ENCODE measurements at regions not wholly inside any gene's neighbourhood (a gene's known extent, or its start where the extent isn't known, plus 50 kb on each side); places are given as distances from the start of the nearest gene placed in this dataset.

GRCh38 chr6:92072387-92072786, 1347.0 kb downstream of the EPHA7 start:
- no peak for DNase-seq

- no peak for DNase-seq
Observed at GRCh38 chr6:92069781-92070180, 1349.6 kb downstream of the EPHA7 start.

- DNase-seq: no peak
Observed at GRCh38 chr6:92052513-92052912, 1366.8 kb downstream of the EPHA7 start.

GRCh38 chr6:92050216-92050615, 1369.1 kb downstream of the EPHA7 start:
- no peak for DNase-seq

GRCh38 chr6:92047860-92048259, 1371.5 kb downstream of the EPHA7 start:
- DNase-seq: no peak

GRCh38 chr6:92047152-92047850, 1372.1 kb downstream of the EPHA7 start:
- no peak for DNase-seq

GRCh38 chr6:92044312-92044711, 1375.0 kb downstream of the EPHA7 start:
- no peak for DNase-seq

- DNase-seq: no peak
Observed at GRCh38 chr6:92043777-92044176, 1375.6 kb downstream of the EPHA7 start.

GRCh38 chr6:92026878-92027277, 1392.5 kb downstream of the EPHA7 start:
- no peak for DNase-seq

- no peak for DNase-seq
Observed at GRCh38 chr6:92024881-92025280, 1394.5 kb downstream of the EPHA7 start.

GRCh38 chr6:92024110-92024509, 1395.2 kb downstream of the EPHA7 start:
- DNase-seq: no peak

- DNase-seq: no peak
Observed at GRCh38 chr6:92023410-92023966, 1395.9 kb downstream of the EPHA7 start.

- DNase-seq: no peak
Observed at GRCh38 chr6:92011681-92012245, 1407.6 kb downstream of the EPHA7 start.

- no peak for DNase-seq
Observed at GRCh38 chr6:92008757-92009502, 1410.4 kb downstream of the EPHA7 start.

- no peak for DNase-seq
Observed at GRCh38 chr6:92000112-92000511, 1413.2 kb upstream of the MAP3K7 start.

GRCh38 chr6:91994787-91995186, 1407.9 kb upstream of the MAP3K7 start:
- no peak for DNase-seq

- no peak for DNase-seq
Observed at GRCh38 chr6:91982559-91982958, 1395.7 kb upstream of the MAP3K7 start.

- DNase-seq: no peak
Observed at GRCh38 chr6:91976797-91977196, 1389.9 kb upstream of the MAP3K7 start.

GRCh38 chr6:91970700-91971099, 1383.8 kb upstream of the MAP3K7 start:
- DNase-seq: no peak

GRCh38 chr6:91965872-91966271, 1379.0 kb upstream of the MAP3K7 start:
- DNase-seq: no peak

- no peak for DNase-seq
Observed at GRCh38 chr6:91961671-91962070, 1374.8 kb upstream of the MAP3K7 start.

GRCh38 chr6:91961236-91961635, 1374.4 kb upstream of the MAP3K7 start:
- DNase-seq: no peak

GRCh38 chr6:91941838-91942237, 1355.0 kb upstream of the MAP3K7 start:
- no peak for DNase-seq
